OCI-M1 (cell line): ENCODE measurements at regions not wholly inside any gene's neighbourhood (a gene's known extent, or its start where the extent isn't known, plus 50 kb on each side); places are given as distances from the start of the nearest gene placed in this dataset.
A peak's percentile ranks its signal among the peaks of the same experiment; 100 is the strongest.
"Not testable (repeated sequence)": the region's sequence is repeated elsewhere in the genome, so short reads cannot be mapped to it uniquely, and the experiment has no call there.

Experiments used
- DNase-seq: peaks from one replicate; lab custom pipeline; 2025; lab: John Stamatoyannopoulos, UW

GRCh38 chr1:80645621-80646020 is 1155.1 kb upstream of the ADGRL2 start:
- DNase-seq: no peak

GRCh38 chr1:80640978-80641377 is 1159.8 kb upstream of the ADGRL2 start:
- no peak for DNase-seq

GRCh38 chr1:80639777-80640533 is 1160.8 kb upstream of the ADGRL2 start:
- no peak for DNase-seq

- DNase-seq: no peak
These were observed 1166.6 kb upstream of the ADGRL2 start for GRCh38 chr1:80633947-80634706.

- DNase-seq: no peak
These were observed 1168.5 kb upstream of the ADGRL2 start for GRCh38 chr1:80632284-80632683.

GRCh38 chr1:80629304-80629837 is 1171.4 kb upstream of the ADGRL2 start:
- DNase-seq: no peak

GRCh38 chr1:80624682-80625081 is 1176.1 kb upstream of the ADGRL2 start:
- DNase-seq: no peak

GRCh38 chr1:80607064-80607463 is 1193.7 kb upstream of the ADGRL2 start:
- no peak for DNase-seq

GRCh38 chr1:80594013-80594412 is 1206.7 kb upstream of the ADGRL2 start:
- DNase-seq: no peak

- DNase-seq: no peak
These were observed 1207.5 kb upstream of the ADGRL2 start for GRCh38 chr1:80593197-80593596.

GRCh38 chr1:80582980-80583379 is 1217.8 kb upstream of the ADGRL2 start:
- no peak for DNase-seq

GRCh38 chr1:80579055-80579454 is 1221.7 kb upstream of the ADGRL2 start:
- DNase-seq: no peak

- no peak for DNase-seq
These were observed 1233.9 kb upstream of the ADGRL2 start for GRCh38 chr1:80566867-80567266.

GRCh38 chr1:80566123-80566522 is 1234.6 kb upstream of the ADGRL2 start:
- DNase-seq: no peak

- no peak for DNase-seq
These were observed 1235.3 kb upstream of the ADGRL2 start for GRCh38 chr1:80565406-80565805.

- no peak for DNase-seq
These were observed 1258.5 kb upstream of the ADGRL2 start for GRCh38 chr1:80542231-80542630.

- no peak for DNase-seq
These were observed 1260.1 kb upstream of the ADGRL2 start for GRCh38 chr1:80540596-80540995.

- DNase-seq: no peak
These were observed 1260.6 kb upstream of the ADGRL2 start for GRCh38 chr1:80540149-80540548.

GRCh38 chr1:80539298-80539697 is 1261.4 kb upstream of the ADGRL2 start:
- DNase-seq: not testable (repeated sequence)

GRCh38 chr1:80536461-80536860 is 1264.3 kb upstream of the ADGRL2 start:
- DNase-seq: no peak

- no peak for DNase-seq
These were observed 1265.3 kb upstream of the ADGRL2 start for GRCh38 chr1:80535466-80535865.

GRCh38 chr1:80534606-80535360 is 1266.0 kb upstream of the ADGRL2 start:
- DNase-seq: peak; percentile 2
